Pancreas (tissue), 10 donors: ENCODE measurements at regions not wholly inside any gene's neighbourhood (a gene's known extent, or its start where the extent isn't known, plus 50 kb on each side); places are given as distances from the start of the nearest gene placed in this dataset.

Source experiments
- ATAC-seq, 4 donors: fragments of 200-7000 bp; cut with Tn5 transposase; one replicate each; pipeline versions ENCODE4 v1.8.0 to v1.9.1; 2020; ENCODE audit warnings: mild to moderate bottlenecking in 4 of 4, moderate library complexity in 4 of 4
- DNase-seq, 6 donors: peaks; one replicate each; pipeline ENCODE4 v3.0.0-alpha.2; 2020
- FAIRE-seq: peaks from 2 replicates; lab custom pipeline; 2012; peaks lifted over from hg19 to GRCh38; lab: Jason Lieb, UNC
- H3K27ac ChIP-seq, 4 donors: fragments of 200-600 bp; sonication (generic); 1 replicate in 3 of 4; 2 replicates in 1 of 4; pipeline versions ENCODE4 v1.5.0 to v1.8.0; 2020
- H3K27me3 ChIP-seq, 4 donors: fragments of 200-600 bp; one replicate each; pipeline ENCODE4 v1.8.0; 2021
- H3K36me3 ChIP-seq, 3 donors: fragments of 200-600 bp; sonication (generic) in 1 of 3; one replicate each; pipeline versions ENCODE4 v1.5.0 to v1.8.0; 2020 to 2021
- H3K4me1 ChIP-seq, 3 donors: fragments of 200-600 bp; one replicate each; pipeline ENCODE4 v1.8.0; 2021
- H3K4me3 ChIP-seq, 4 donors: fragments of 200-600 bp; sonication (generic) in 2 of 4; one replicate each; pipeline versions ENCODE4 v1.5.0 to v1.8.0; 2020 to 2021
- H3K9me3 ChIP-seq, 4 donors: fragments of 200-600 bp; one replicate each; pipeline ENCODE4 v1.8.0; 2021
- WGBS, 2 donors: extraction: QIAGEN DNeasy Blood & Tissue Kit; methylation state at CpG; one replicate each; pipeline ENCODE4 v1.1.7; 2013; 5-methylcytosine and 5-hydroxymethylcytosine counted together
- intact Hi-C, 3 donors: fragments of 100-400 bp; cut with DNase I; formaldehyde crosslinking; loops; one replicate each; pipeline versions ENCODE4 v1.11.1 to v1.14.2; 2022
- TF ChIP-seq, protein P1 (sequence below), 4 donors: fragments of 200-600 bp; sonication (generic) in 3 of 4; IDR thresholded peaks; one replicate each; pipeline versions ENCODE4 v1.5.0 to v1.8.0; 2021; ENCODE audit warnings: antibody characterized with exemption in 4 of 4
- donor health status: healthy with polysubstance abuse.
- donor health status: DM: no; HTN: no; CAD: no; lungs with moderate emphysema.
- donor health status: DM: no; HTN: no; CAD: no.
- donor health status: control.
- donor health status: control.
- donor health status: Bipolar disorder and iron deficiency.
- donor health status: DM: yes; HTN: yes; CAD: no.
- donor health status: DM: no; HTN: no; CAD: no.
- donor health status: DM: no; HTN: no; CAD: no.
- donor health status: DM: yes; HTN: yes; CAD: no.

DNA sequence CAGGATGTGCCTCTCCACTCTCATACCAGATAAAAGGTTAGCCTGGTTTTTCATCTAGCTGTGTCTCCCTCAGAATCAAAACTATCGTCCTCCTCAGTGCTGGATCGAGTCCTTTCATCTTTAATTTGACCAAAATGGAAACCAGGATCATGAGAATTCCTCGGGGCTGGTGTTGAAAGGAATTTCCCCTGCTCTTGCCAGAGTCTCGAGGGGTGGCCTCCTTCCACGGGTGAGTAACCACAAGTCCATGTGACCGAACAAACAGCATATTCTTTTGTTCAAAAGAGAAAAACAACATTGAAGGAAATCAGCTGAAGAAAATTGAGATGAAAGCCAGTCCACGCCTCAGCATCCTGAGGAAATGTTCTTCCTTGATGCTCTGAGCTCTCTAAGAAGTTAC lies 165.9 kb upstream of the CDYL start:
- no peaks in the 10 kb centered on the region for H3K36me3 ChIP-seq
- ATAC-seq (no peak), DNase-seq (no peak), FAIRE-seq (no peak)
- intact Hi-C loops: no loop called here
- H3K9me3 ChIP-seq: no peaks in the 10 kb centered on the region
- WGBS, 2 donors: 56 to 63% methylated on average over 7 of the region's 7 CpGs
- no peaks in the 10 kb centered on the region for H3K27me3 ChIP-seq
- TF ChIP-seq, protein P1, sequence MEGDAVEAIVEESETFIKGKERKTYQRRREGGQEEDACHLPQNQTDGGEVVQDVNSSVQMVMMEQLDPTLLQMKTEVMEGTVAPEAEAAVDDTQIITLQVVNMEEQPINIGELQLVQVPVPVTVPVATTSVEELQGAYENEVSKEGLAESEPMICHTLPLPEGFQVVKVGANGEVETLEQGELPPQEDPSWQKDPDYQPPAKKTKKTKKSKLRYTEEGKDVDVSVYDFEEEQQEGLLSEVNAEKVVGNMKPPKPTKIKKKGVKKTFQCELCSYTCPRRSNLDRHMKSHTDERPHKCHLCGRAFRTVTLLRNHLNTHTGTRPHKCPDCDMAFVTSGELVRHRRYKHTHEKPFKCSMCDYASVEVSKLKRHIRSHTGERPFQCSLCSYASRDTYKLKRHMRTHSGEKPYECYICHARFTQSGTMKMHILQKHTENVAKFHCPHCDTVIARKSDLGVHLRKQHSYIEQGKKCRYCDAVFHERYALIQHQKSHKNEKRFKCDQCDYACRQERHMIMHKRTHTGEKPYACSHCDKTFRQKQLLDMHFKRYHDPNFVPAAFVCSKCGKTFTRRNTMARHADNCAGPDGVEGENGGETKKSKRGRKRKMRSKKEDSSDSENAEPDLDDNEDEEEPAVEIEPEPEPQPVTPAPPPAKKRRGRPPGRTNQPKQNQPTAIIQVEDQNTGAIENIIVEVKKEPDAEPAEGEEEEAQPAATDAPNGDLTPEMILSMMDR (IDR thresholded peaks at IDR 0.05): no peak
- no peak overlapping the region for H3K4me3 ChIP-seq
- H3K27ac ChIP-seq: no peak overlapping the region
- no peaks in the 10 kb centered on the region for H3K4me1 ChIP-seq

DNA sequence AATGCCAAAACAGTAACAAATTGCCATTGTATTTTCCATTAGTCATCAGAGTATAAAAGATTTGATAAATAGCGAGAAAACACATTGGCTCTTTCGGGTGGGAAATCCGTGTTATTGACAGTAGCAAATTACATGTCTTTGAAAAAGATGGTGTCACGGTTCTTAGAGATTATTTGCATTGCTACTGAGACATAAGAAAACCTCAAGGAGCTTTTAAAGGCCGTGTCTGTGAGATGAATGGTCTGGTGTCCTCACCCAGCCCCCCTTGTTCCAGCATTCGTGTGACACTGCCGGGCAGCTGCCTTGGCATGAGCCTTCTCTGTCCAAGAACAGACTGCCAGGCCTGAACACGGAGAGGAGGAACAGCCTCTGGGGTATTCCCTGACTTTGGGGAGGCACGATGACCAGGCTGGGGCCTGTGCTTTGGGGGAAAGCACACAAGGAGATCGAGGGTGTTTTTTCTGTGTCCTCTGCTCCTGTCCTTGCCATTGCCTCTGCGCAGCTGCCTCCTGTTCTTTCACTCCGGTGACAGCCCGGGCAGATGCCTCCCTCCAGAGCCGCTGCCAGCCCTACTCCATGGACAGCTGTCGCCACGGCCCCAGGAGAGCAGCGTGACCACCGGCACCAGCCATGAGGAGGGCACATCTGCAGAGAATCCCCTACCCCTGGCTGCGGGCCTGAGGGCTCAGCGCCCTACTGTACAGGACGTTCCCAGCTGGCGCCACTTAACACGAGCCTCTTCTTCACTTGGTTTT lies 167.7 kb upstream of the CDYL start:
- WGBS, 2 donors: 76 to 81% methylated on average over 23 of the region's 23 CpGs
- ATAC-seq: no peak
- DNase-seq: peak in 1 of 6 donors; percentile 38

DNA sequence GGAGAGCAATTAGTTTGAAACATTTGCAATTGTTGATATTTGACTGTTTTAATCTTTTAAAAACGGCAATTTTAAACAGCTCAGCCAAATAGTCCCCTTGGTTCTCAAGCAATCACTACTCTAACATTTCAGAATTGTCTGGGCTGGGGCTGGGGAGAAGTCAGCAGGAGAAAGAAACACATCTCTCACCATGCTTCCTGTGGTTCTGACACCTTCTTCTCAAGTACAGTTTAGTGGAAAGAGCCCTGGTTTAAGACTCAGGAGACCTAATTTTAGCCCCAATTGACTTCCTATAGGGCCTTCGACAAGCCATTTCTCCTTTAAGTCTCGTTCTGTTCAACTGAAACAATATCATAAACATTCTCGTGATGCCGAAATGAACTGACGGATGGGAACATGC lies 168.4 kb upstream of the CDYL start:
- Histone ChIP-seq H3K27me3 (no peaks in the 10 kb centered on the region), H3K27ac (peak overlapping the region in 1 of 4 donors; percentile 1), H3K36me3 (no peaks in the 10 kb centered on the region), H3K9me3 (no peaks in the 10 kb centered on the region), H3K4me3 (no peak overlapping the region), H3K4me1 (no peaks in the 10 kb centered on the region)
- ATAC-seq (no peak), DNase-seq (no peak), FAIRE-seq (no peak)
- intact Hi-C loops: no loop called here
- WGBS, 2 donors: 73 to 80% methylated on average over 6 of the region's 6 CpGs
- TF ChIP-seq, protein P1 (IDR thresholded peaks at IDR 0.05): no peak

More for the DNA sequence above, 167.7 kb upstream of the CDYL start:
- no peaks in the 10 kb centered on the region for H3K4me1 ChIP-seq
- intact Hi-C loops: no loop called here
- no peak overlapping the region for H3K27ac ChIP-seq
- TF ChIP-seq, protein P1 (IDR thresholded peaks at IDR 0.05): no peak
- H3K4me3 ChIP-seq: no peak overlapping the region
- no peaks in the 10 kb centered on the region for H3K27me3 ChIP-seq
- H3K36me3 ChIP-seq: no peaks in the 10 kb centered on the region
- no peak for FAIRE-seq
- H3K9me3 ChIP-seq: no peaks in the 10 kb centered on the region

DNA sequence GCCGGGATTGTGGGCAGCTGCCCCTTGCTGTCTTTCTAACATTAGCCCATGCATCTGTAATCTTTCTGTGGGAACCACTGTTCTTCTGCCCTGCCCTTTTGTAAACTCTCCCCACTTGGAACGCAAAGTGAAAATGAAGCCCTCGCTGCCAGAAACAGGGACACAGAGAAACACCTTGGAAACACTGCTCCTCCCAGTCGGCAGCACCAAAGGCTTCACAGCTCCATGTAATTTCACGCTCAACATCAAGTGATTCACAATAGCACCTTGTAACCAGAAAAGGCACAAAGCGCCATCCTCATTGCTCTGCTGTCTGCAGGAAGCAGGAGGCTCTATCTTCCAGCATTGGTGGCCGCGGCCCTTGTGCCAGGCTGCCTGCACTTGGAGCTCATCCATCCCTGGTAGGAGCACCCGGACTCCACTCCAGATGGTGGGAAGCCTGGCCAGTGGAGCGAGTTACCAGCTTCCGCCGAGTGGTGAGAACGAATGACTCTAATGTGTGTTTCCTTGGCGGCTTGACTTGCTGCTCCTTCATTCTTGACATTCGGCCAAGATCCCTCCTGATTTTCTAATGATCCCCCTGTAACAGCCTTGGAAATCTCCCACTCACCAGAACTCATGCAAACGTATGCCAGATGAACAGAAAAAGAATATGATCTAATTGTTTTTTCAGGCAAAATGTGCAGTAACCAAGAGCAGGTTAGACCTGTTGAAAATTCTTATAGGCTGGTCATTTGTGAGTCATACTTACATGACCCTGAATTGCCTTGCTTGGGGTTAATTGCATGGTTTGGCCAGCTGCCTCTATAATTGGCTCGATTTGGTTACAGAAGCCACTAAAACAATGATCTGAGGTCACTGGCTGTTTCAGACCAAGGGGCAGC lies 169.1 kb upstream of the CDYL start:
- Histone ChIP-seq H3K36me3 (no peaks in the 10 kb centered on the region), H3K27me3 (no peaks in the 10 kb centered on the region), H3K4me1 (no peaks in the 10 kb centered on the region), H3K27ac (peak overlapping the region in 2 of 4 donors; percentile 1 to 44), H3K4me3 (no peak overlapping the region), H3K9me3 (no peaks in the 10 kb centered on the region)
- DNase-seq (peak in 3 of 6 donors; percentile 8 to 60 (median 40)), ATAC-seq (peak; percentile 71 to 82 (median 79)), FAIRE-seq (no peak)
- intact Hi-C loops: no loop called here
- 50 to 51% methylated on average over 17 of the region's 17 CpGs for WGBS, 2 donors
- TF ChIP-seq, protein P1 (IDR thresholded peaks at IDR 0.05): no peak
